ENCODE measurements at regions not wholly inside any gene's neighbourhood (a gene's known extent, or its start where the extent isn't known, plus 50 kb on each side); places are given as distances from the start of the nearest gene placed in this dataset.

- H3K36me3 ChIP-seq (ENCODE audit: control insufficient read depth in 2 of 2, extremely low read depth in 1 of 2, insufficient read depth in 2 of 2, low read length in 2 of 2) = no peaks in the 10 kb centered on the region
- FAIRE-seq (no peak), DNase-seq (ENCODE audit: low read depth, low spot score) (no peak)
- no peaks in the 10 kb centered on the region for H3K4me1 ChIP-seq (ENCODE audit: control insufficient read depth, extremely low read depth, insufficient read depth, low read length)
- no peak for TF ChIP-seq EZH2 (IDR thresholded peaks at IDR 0.05; ENCODE audit: borderline replicate concordance, low read depth, low read length, severe bottlenecking)
- TF ChIP-seq POLR2A (IDR thresholded peaks at IDR 0.05; ENCODE audit: low read depth, low read length) = no peak
- no peak for TF ChIP-seq MAX (IDR thresholded peaks at IDR 0.05; ENCODE audit: insufficient read depth, insufficient read length)
- TF ChIP-seq CTCF (IDR thresholded peaks at IDR 0.05; ENCODE audit: extremely low read depth in 1 of 2, insufficient read depth in 1 of 2, low read depth in 1 of 2, low read length in 2 of 2) = no peak
- no peak for TF ChIP-seq MYC (IDR thresholded peaks at IDR 0.05; ENCODE audit: low read depth, low read length)
- TF ChIP-seq FOS (IDR thresholded peaks at IDR 0.05; ENCODE audit: borderline replicate concordance, insufficient read depth, low read length) = no peak
- no peak overlapping the region for H3K27ac ChIP-seq (ENCODE audit: insufficient read depth, low read depth, low read length)
- H3K4me2 ChIP-seq (ENCODE audit: insufficient read depth, low read length) = no peak overlapping the region
- POLR2A ChIA-PET = no interaction called here
- no peaks in the 10 kb centered on the region for H4K20me1 ChIP-seq (replicated peaks; ENCODE audit: control insufficient read depth, extremely low read depth, insufficient read depth, low read length)
- no peaks in the 10 kb centered on the region for H3K9me1 ChIP-seq (replicated peaks; ENCODE audit: control insufficient read depth, extremely low read depth, insufficient read depth, low read length)
- no peak overlapping the region for H3K4me3 ChIP-seq (replicated peaks in 1 of 3; ENCODE audit: insufficient read depth in 1 of 3, low read depth in 1 of 3, low read length in 3 of 3)
- no TSS peak for BruUV-seq (replicated peaks)
- H3K9ac ChIP-seq (replicated peaks; ENCODE audit: extremely low read depth, insufficient read depth, low read length) = no peak overlapping the region
- intact Hi-C loops (cut with micrococcal nuclease) = no loop called here
- H3K79me2 ChIP-seq (ENCODE audit: control insufficient read depth, insufficient read depth, low read length) = no peaks in the 10 kb centered on the region
- H3K27me3 ChIP-seq (ENCODE audit: control insufficient read depth in 2 of 2, insufficient read depth in 2 of 2, low read length in 2 of 2) = no peaks in the 10 kb centered on the region
- CTCF ChIA-PET = no interaction called here
- H2AFZ ChIP-seq (ENCODE audit: low read depth, low read length) = no peak overlapping the region
- H3K9me3 ChIP-seq (replicated peaks; ENCODE audit: control insufficient read depth, insufficient read depth, low read length) = peaks cover 3% of the 10 kb centered on the region
- dilution Hi-C loops (cut with MboI; ENCODE audit: extremely low pct_ligation_motif_present, low sequenced_read_pairs) = no loop called here
Measured at GRCh38 chr5:45800331-45800730, 104.2 kb upstream of the HCN1 start.

GRCh38 chr5:45799388-45799787 is 103.2 kb upstream of the HCN1 start:
- no peaks in the 10 kb centered on the region for H3K9me1 ChIP-seq (replicated peaks; ENCODE audit: control insufficient read depth, extremely low read depth, insufficient read depth, low read length)
- dilution Hi-C loops (cut with MboI; ENCODE audit: extremely low pct_ligation_motif_present, low sequenced_read_pairs) = no loop called here
- H3K9ac ChIP-seq (replicated peaks; ENCODE audit: extremely low read depth, insufficient read depth, low read length) = no peak overlapping the region
- H3K27me3 ChIP-seq (ENCODE audit: control insufficient read depth in 2 of 2, insufficient read depth in 2 of 2, low read length in 2 of 2) = no peaks in the 10 kb centered on the region
- DNase-seq (ENCODE audit: low read depth, low spot score) (no peak), FAIRE-seq (no peak)
- no peaks in the 10 kb centered on the region for H3K4me1 ChIP-seq (ENCODE audit: control insufficient read depth, extremely low read depth, insufficient read depth, low read length)
- H3K4me3 ChIP-seq (replicated peaks in 1 of 3; ENCODE audit: insufficient read depth in 1 of 3, low read depth in 1 of 3, low read length in 3 of 3) = no peak overlapping the region
- H3K79me2 ChIP-seq (ENCODE audit: control insufficient read depth, insufficient read depth, low read length) = no peaks in the 10 kb centered on the region
- no peaks in the 10 kb centered on the region for H4K20me1 ChIP-seq (replicated peaks; ENCODE audit: control insufficient read depth, extremely low read depth, insufficient read depth, low read length)
- no peak overlapping the region for H2AFZ ChIP-seq (ENCODE audit: low read depth, low read length)
- H3K36me3 ChIP-seq (ENCODE audit: control insufficient read depth in 2 of 2, extremely low read depth in 1 of 2, insufficient read depth in 2 of 2, low read length in 2 of 2) = no peaks in the 10 kb centered on the region
- no peak overlapping the region for H3K4me2 ChIP-seq (ENCODE audit: insufficient read depth, low read length)
- no peak overlapping the region for H3K27ac ChIP-seq (ENCODE audit: insufficient read depth, low read depth, low read length)
- H3K9me3 ChIP-seq (replicated peaks; ENCODE audit: control insufficient read depth, insufficient read depth, low read length) = peaks cover 3% of the 10 kb centered on the region
- ChIA-PET POLR2A (no interaction called here), CTCF (no interaction called here)
- intact Hi-C loops (cut with micrococcal nuclease) = no loop called here
- no peak for TF ChIP-seq EZH2 (IDR thresholded peaks at IDR 0.05; ENCODE audit: borderline replicate concordance, low read depth, low read length, severe bottlenecking)
- no peak for TF ChIP-seq MYC (IDR thresholded peaks at IDR 0.05; ENCODE audit: low read depth, low read length)
- TF ChIP-seq CTCF (IDR thresholded peaks at IDR 0.05; ENCODE audit: extremely low read depth in 1 of 2, insufficient read depth in 1 of 2, low read depth in 1 of 2, low read length in 2 of 2) = no peak
- no peak for TF ChIP-seq GATA2 (IDR thresholded peaks at IDR 0.05; ENCODE audit: insufficient read depth, insufficient read length, low read depth, low read length)
- TF ChIP-seq FOS (IDR thresholded peaks at IDR 0.05; ENCODE audit: borderline replicate concordance, insufficient read depth, low read length) = no peak
- no peak for TF ChIP-seq POLR2AphosphoS5 (IDR thresholded peaks at IDR 0.05; ENCODE audit: insufficient read depth, low read depth, low read length)
- no peak for TF ChIP-seq MAX (IDR thresholded peaks at IDR 0.05; ENCODE audit: insufficient read depth, insufficient read length)
- no peak for TF ChIP-seq JUN (IDR thresholded peaks at IDR 0.05; ENCODE audit: borderline replicate concordance, insufficient read depth, insufficient read length, low read depth)
- no peak for TF ChIP-seq POLR2A (IDR thresholded peaks at IDR 0.05; ENCODE audit: low read depth, low read length)
- no TSS peak for BruUV-seq (replicated peaks)

All from endothelial cell of umbilical vein (primary cell).